Mesendoderm (in vitro differentiated cells): ENCODE measurements at regions not wholly inside any gene's neighbourhood (a gene's known extent, or its start where the extent isn't known, plus 50 kb on each side); places are given as distances from the start of the nearest gene placed in this dataset.
A peak's percentile ranks its signal among the peaks of the same experiment; 100 is the strongest.

Experiments used
- DNase-seq: peaks from one replicate; pipeline ENCODE4 v3.0.0; 2013
- H2AK5ac ChIP-seq: 2 replicates; pipeline ENCODE4 v1.6.1; 2013; ENCODE audit warnings: low read length, inconsistent platforms
- H2BK120ac ChIP-seq: 2 replicates; pipeline ENCODE4 v1.6.1; 2013; ENCODE audit warnings: low read depth, mild to moderate bottlenecking, low read length, moderate library complexity, mixed read lengths
- H2BK15ac ChIP-seq: replicated peaks from 2 replicates; pipeline ENCODE4 v1.6.1; 2013; ENCODE audit warnings: low read depth, mild to moderate bottlenecking, moderate library complexity
- H2BK5ac ChIP-seq: 2 replicates; pipeline ENCODE4 v1.6.1; 2013; ENCODE audit warnings: low read length, inconsistent platforms
- H3K18ac ChIP-seq: 2 replicates; pipeline ENCODE4 v1.6.1; 2013; ENCODE audit warnings: mild to moderate bottlenecking, low read length, mixed read lengths
- H3K23ac ChIP-seq: one replicate; pipeline ENCODE4 v1.6.1; 2013; ENCODE audit warnings: low read length
- H3K27ac ChIP-seq: 2 replicates; pipeline ENCODE4 v1.5.1; 2013; ENCODE audit warnings: low read depth, mild to moderate bottlenecking, inconsistent platforms, low read length, moderate library complexity
- H3K27me3 ChIP-seq: 2 replicates; pipeline ENCODE4 v1.6.1; 2013; ENCODE audit warnings: low read length, control low read depth, mild to moderate bottlenecking, inconsistent platforms; ENCODE audit not compliant: insufficient read depth, poor library complexity
- H3K36me3 ChIP-seq: 2 replicates; pipeline ENCODE4 v1.6.1; 2013; ENCODE audit warnings: low read length, inconsistent platforms; ENCODE audit not compliant: control insufficient read depth, insufficient read depth
- H3K4ac ChIP-seq: one replicate; pipeline ENCODE4 v1.6.1; 2013; ENCODE audit warnings: low read depth, mild to moderate bottlenecking, low read length, moderate library complexity
- H3K4me1 ChIP-seq: 2 replicates; pipeline ENCODE4 v1.6.1; 2013; ENCODE audit warnings: low read depth, low read length, inconsistent platforms; ENCODE audit not compliant: control insufficient read depth
- H3K4me2 ChIP-seq: 2 replicates; pipeline ENCODE4 v1.6.1; 2013; ENCODE audit warnings: low read length
- H3K4me3 ChIP-seq: 2 replicates; pipeline ENCODE4 v1.5.1; 2013; ENCODE audit warnings: mild to moderate bottlenecking, low read length
- H3K56ac ChIP-seq: one replicate; pipeline ENCODE4 v1.6.1; 2013; ENCODE audit warnings: low read length
- H3K79me1 ChIP-seq: 2 replicates; pipeline ENCODE4 v1.6.1; 2013; ENCODE audit warnings: low read length, inconsistent platforms
- H3K79me2 ChIP-seq: 2 replicates; pipeline ENCODE4 v1.6.1; 2013; ENCODE audit warnings: mild to moderate bottlenecking, low read length; ENCODE audit not compliant: control insufficient read depth, insufficient read depth
- H3K9ac ChIP-seq: 2 replicates; pipeline ENCODE4 v1.6.1; 2013; ENCODE audit warnings: low read length, inconsistent platforms
- H4K5ac ChIP-seq: one replicate; pipeline ENCODE4 v1.6.1; 2013; ENCODE audit warnings: low read length
- H4K8ac ChIP-seq: one replicate; pipeline ENCODE4 v1.6.1; 2013; ENCODE audit warnings: low read depth, mild to moderate bottlenecking, control low read depth, low read length, moderate library complexity
- WGBS: extraction: QIAGEN DNeasy Blood & Tissue Kit; methylation state at CpG from one replicate; pipeline ENCODE4 v1.1.7; 2013; ENCODE audit warnings: low lambda C conversion rate, missing lambda C conversion rate; ENCODE audit not compliant: insufficient coverage; ENCODE audit errors: extremely low coverage; 5-methylcytosine and 5-hydroxymethylcytosine counted together

GRCh38 chr5:9885164-9885563 is 255.0 kb upstream of the TAS2R1 start:
- Histone ChIP-seq H3K56ac (no peak overlapping the region), H4K5ac (no peak overlapping the region), H4K8ac (no peak overlapping the region), H2AK5ac (no peak overlapping the region), H3K4me2 (no peak overlapping the region), H3K18ac (no peak overlapping the region), H3K4me1 (peaks cover 9% of the 10 kb centered on the region), H3K79me2 (no peaks in the 10 kb centered on the region), H2BK5ac (no peak overlapping the region), H3K36me3 (no peaks in the 10 kb centered on the region), H3K23ac (no peak overlapping the region), H3K27me3 (no peaks in the 10 kb centered on the region), H3K4ac (no peak overlapping the region), H2BK120ac (no peak overlapping the region), H3K27ac (no peak overlapping the region), H3K4me3 (no peak overlapping the region), H3K9ac (no peak overlapping the region), H3K79me1 (no peaks in the 10 kb centered on the region), H2BK15ac (no peak overlapping the region)
- no peak for DNase-seq

- no peaks in the 10 kb centered on the region for H3K79me2 ChIP-seq
- H3K4me1 ChIP-seq, result peaks cover 8% of the 10 kb centered on the region
- no peak overlapping the region for H3K4me2 ChIP-seq
- no peak overlapping the region for H2BK5ac ChIP-seq
- no peak overlapping the region for H4K5ac ChIP-seq
- no peak overlapping the region for H3K9ac ChIP-seq
- no peak overlapping the region for H3K4ac ChIP-seq
- H3K18ac ChIP-seq, result peak overlapping the region; percentile 71
- H3K4me3 ChIP-seq, result no peak overlapping the region
- no peaks in the 10 kb centered on the region for H3K27me3 ChIP-seq
- H2BK120ac ChIP-seq, result no peak overlapping the region
- no peak overlapping the region for H4K8ac ChIP-seq
- no peaks in the 10 kb centered on the region for H3K36me3 ChIP-seq
- H3K56ac ChIP-seq, result no peak overlapping the region
- H3K27ac ChIP-seq, result no peak overlapping the region
- no peaks in the 10 kb centered on the region for H3K79me1 ChIP-seq
- no peak for DNase-seq
- no peak overlapping the region for H2AK5ac ChIP-seq
- WGBS, result no CpG with 5 or more reads among the region's 5 CpGs
- no peak overlapping the region for H2BK15ac ChIP-seq
- no peak overlapping the region for H3K23ac ChIP-seq
Observed at GRCh38 chr5:9878206-9878605, 248.1 kb upstream of the TAS2R1 start.

GRCh38 chr5:9877488-9877887 is 247.3 kb upstream of the TAS2R1 start:
- no peak overlapping the region for H3K4me3 ChIP-seq
- H3K79me2 ChIP-seq, result no peaks in the 10 kb centered on the region
- no peaks in the 10 kb centered on the region for H3K27me3 ChIP-seq
- no peak overlapping the region for H3K18ac ChIP-seq
- H4K8ac ChIP-seq, result no peak overlapping the region
- no peak overlapping the region for H3K9ac ChIP-seq
- no peak for DNase-seq
- H2AK5ac ChIP-seq, result no peak overlapping the region
- H2BK15ac ChIP-seq, result no peak overlapping the region
- no peaks in the 10 kb centered on the region for H3K79me1 ChIP-seq
- no peak overlapping the region for H3K4ac ChIP-seq
- no peak overlapping the region for H2BK5ac ChIP-seq
- H2BK120ac ChIP-seq, result peak overlapping the region; percentile 54
- H3K4me1 ChIP-seq, result peaks cover 8% of the 10 kb centered on the region
- H3K27ac ChIP-seq, result no peak overlapping the region
- no peaks in the 10 kb centered on the region for H3K36me3 ChIP-seq
- no peak overlapping the region for H3K56ac ChIP-seq
- no peak overlapping the region for H3K23ac ChIP-seq
- no CpG with 5 or more reads among the region's 4 CpGs for WGBS
- no peak overlapping the region for H4K5ac ChIP-seq
- H3K4me2 ChIP-seq, result no peak overlapping the region

GRCh38 chr5:9876451-9876850 is 246.3 kb upstream of the TAS2R1 start:
- Histone ChIP-seq H3K56ac (no peak overlapping the region), H3K79me2 (no peaks in the 10 kb centered on the region), H2BK5ac (no peak overlapping the region), H3K4ac (no peak overlapping the region), H3K4me2 (no peak overlapping the region), H3K27me3 (no peaks in the 10 kb centered on the region), H2BK120ac (no peak overlapping the region), H2BK15ac (no peak overlapping the region), H2AK5ac (no peak overlapping the region), H3K9ac (no peak overlapping the region), H3K36me3 (no peaks in the 10 kb centered on the region), H3K23ac (no peak overlapping the region), H4K5ac (no peak overlapping the region), H3K79me1 (no peaks in the 10 kb centered on the region), H4K8ac (no peak overlapping the region), H3K18ac (no peak overlapping the region), H3K4me1 (peaks cover 8% of the 10 kb centered on the region), H3K4me3 (no peak overlapping the region), H3K27ac (no peak overlapping the region)
- DNase-seq, result no peak
- no CpG with 5 or more reads among the region's 4 CpGs for WGBS

- no CpG with 5 or more reads among the region's 2 CpGs for WGBS
- no peak for DNase-seq
- H3K4me3 ChIP-seq, result no peak overlapping the region
- no peaks in the 10 kb centered on the region for H3K27me3 ChIP-seq
- H3K79me1 ChIP-seq, result no peaks in the 10 kb centered on the region
- no peak overlapping the region for H4K8ac ChIP-seq
- no peak overlapping the region for H3K18ac ChIP-seq
- H3K23ac ChIP-seq, result no peak overlapping the region
- H3K27ac ChIP-seq, result no peak overlapping the region
- H3K4me1 ChIP-seq, result no peaks in the 10 kb centered on the region
- no peak overlapping the region for H3K4me2 ChIP-seq
- H2BK5ac ChIP-seq, result no peak overlapping the region
- H3K79me2 ChIP-seq, result no peaks in the 10 kb centered on the region
- no peak overlapping the region for H3K56ac ChIP-seq
- no peak overlapping the region for H3K4ac ChIP-seq
- no peak overlapping the region for H3K9ac ChIP-seq
- no peaks in the 10 kb centered on the region for H3K36me3 ChIP-seq
- H2BK15ac ChIP-seq, result no peak overlapping the region
- no peak overlapping the region for H4K5ac ChIP-seq
- no peak overlapping the region for H2BK120ac ChIP-seq
- H2AK5ac ChIP-seq, result no peak overlapping the region
Observed at GRCh38 chr5:9869616-9870288, 239.6 kb upstream of the TAS2R1 start.

- H2BK5ac ChIP-seq, result no peak overlapping the region
- no peak overlapping the region for H3K4me3 ChIP-seq
- no peak overlapping the region for H3K9ac ChIP-seq
- H3K56ac ChIP-seq, result no peak overlapping the region
- no peaks in the 10 kb centered on the region for H3K79me1 ChIP-seq
- peaks cover 7% of the 10 kb centered on the region for H3K4me1 ChIP-seq
- no peak overlapping the region for H3K27ac ChIP-seq
- no peaks in the 10 kb centered on the region for H3K36me3 ChIP-seq
- H3K23ac ChIP-seq, result no peak overlapping the region
- H3K79me2 ChIP-seq, result no peaks in the 10 kb centered on the region
- no peak overlapping the region for H4K8ac ChIP-seq
- peak; percentile 30 for DNase-seq
- no peak overlapping the region for H2AK5ac ChIP-seq
- no peak overlapping the region for H3K4ac ChIP-seq
- H3K18ac ChIP-seq, result no peak overlapping the region
- H3K4me2 ChIP-seq, result no peak overlapping the region
- no peak overlapping the region for H2BK120ac ChIP-seq
- H3K27me3 ChIP-seq, result no peaks in the 10 kb centered on the region
- no CpG with 5 or more reads among the region's 1 CpG for WGBS
- H2BK15ac ChIP-seq, result no peak overlapping the region
- H4K5ac ChIP-seq, result no peak overlapping the region
Observed at GRCh38 chr5:9865574-9865973, 235.4 kb upstream of the TAS2R1 start.
